ENCODE measurements at regions not wholly inside any gene's neighbourhood (a gene's known extent, or its start where the extent isn't known, plus 50 kb on each side); places are given as distances from the start of the nearest gene placed in this dataset.

DNA sequence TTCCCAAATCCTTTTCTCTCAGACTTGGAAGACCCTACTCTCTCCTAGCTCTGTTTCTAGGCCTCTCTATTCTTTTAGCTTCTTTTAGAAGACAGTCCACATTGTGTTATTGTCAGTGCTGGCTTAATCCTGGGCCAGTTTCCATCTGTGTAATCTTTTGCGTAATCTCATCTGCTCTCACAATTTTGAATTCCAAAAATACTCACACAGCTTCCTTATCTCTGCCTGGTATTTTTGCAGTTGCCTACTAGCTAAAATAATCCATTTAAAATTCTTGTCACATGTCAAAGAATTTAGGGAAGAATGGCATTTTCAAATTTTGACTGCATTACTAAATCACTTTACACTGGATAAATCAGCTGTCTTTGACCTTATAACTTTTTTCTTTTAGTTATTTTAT, 200.6 kb upstream of the MEX3C start:
- no peak for DNase-seq
- Mint-ChIP-seq H3K27ac (no peak overlapping the region), H3K4me3 (no peak overlapping the region), H3K4me1 (ENCODE audit: low read depth) (no peaks in the 10 kb centered on the region), H3K36me3 (ENCODE audit: low read depth) (no peaks in the 10 kb centered on the region), H3K9me3 (peaks cover 34% of the 10 kb centered on the region), H3K27me3 (ENCODE audit: insufficient read depth) (peaks cover 1% of the 10 kb centered on the region; the same call in 1 of the 2 replicates)
- TF ChIP-seq, protein P1, sequence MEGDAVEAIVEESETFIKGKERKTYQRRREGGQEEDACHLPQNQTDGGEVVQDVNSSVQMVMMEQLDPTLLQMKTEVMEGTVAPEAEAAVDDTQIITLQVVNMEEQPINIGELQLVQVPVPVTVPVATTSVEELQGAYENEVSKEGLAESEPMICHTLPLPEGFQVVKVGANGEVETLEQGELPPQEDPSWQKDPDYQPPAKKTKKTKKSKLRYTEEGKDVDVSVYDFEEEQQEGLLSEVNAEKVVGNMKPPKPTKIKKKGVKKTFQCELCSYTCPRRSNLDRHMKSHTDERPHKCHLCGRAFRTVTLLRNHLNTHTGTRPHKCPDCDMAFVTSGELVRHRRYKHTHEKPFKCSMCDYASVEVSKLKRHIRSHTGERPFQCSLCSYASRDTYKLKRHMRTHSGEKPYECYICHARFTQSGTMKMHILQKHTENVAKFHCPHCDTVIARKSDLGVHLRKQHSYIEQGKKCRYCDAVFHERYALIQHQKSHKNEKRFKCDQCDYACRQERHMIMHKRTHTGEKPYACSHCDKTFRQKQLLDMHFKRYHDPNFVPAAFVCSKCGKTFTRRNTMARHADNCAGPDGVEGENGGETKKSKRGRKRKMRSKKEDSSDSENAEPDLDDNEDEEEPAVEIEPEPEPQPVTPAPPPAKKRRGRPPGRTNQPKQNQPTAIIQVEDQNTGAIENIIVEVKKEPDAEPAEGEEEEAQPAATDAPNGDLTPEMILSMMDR (IDR thresholded peaks at IDR 0.05): no peak

DNA sequence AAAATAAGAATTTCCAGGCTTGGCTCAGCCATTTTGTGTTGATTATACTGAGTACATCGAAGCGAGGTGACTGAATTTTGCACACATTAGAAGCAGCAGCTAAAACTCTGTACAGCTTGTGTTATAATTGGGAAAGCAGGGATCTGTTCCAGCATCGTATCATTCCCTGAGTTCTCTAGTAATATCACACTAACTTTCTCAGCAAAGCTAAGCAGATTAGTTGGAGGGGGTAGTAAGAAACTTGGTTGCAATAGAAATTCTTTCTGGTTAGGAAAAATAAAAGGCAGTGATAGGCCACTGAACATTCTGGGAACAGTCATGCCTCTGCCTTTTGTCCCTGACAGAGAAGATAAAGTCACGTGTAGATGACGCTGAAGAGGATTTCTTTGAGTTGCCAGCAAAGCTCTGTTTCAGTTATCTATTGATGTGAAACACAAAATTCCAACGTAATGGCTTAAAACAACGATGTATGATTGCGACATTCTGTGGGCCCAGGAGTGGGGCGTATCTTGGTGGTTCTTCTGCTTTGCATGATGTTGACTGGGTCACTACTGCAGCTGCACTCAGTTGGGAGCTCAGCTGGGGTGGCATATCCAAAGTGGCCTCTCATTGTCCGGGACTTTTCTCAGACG, 202.1 kb upstream of the MEX3C start:
- no peaks in the 10 kb centered on the region for H3K4me1 Mint-ChIP-seq (ENCODE audit: low read depth)
- no peaks in the 10 kb centered on the region for H3K36me3 Mint-ChIP-seq (ENCODE audit: low read depth)
- no peak for DNase-seq
- no peaks in the 10 kb centered on the region; the same call in 1 of the 2 replicates for H3K27me3 Mint-ChIP-seq (ENCODE audit: insufficient read depth)
- no peak overlapping the region for H3K4me3 Mint-ChIP-seq
- H3K27ac Mint-ChIP-seq: no peak overlapping the region
- H3K9me3 Mint-ChIP-seq: peaks cover 37% of the 10 kb centered on the region
- TF ChIP-seq, protein P1 (IDR thresholded peaks at IDR 0.05): no peak

DNA sequence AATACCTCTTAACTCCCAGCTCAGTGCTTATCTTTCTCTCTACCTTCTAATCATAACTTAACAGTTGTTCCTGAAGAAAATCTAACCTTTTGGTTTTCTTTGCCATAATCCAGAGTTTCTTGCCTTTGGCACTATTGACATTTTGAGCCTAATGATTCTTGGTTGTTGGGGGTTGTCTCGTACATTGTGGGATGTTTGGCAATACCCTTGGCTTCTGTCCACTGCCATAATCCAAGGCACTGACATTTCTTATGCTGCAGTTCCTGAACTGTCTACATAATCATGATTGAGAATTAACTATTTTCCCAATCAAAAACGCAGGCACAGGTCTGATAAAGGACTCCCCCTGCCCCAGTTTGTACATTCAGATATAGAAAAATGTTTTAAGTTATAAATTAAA, 203.2 kb upstream of the MEX3C start:
- TF ChIP-seq, protein P1 (IDR thresholded peaks at IDR 0.05): no peak
- no peak overlapping the region for H3K4me3 Mint-ChIP-seq

DNA sequence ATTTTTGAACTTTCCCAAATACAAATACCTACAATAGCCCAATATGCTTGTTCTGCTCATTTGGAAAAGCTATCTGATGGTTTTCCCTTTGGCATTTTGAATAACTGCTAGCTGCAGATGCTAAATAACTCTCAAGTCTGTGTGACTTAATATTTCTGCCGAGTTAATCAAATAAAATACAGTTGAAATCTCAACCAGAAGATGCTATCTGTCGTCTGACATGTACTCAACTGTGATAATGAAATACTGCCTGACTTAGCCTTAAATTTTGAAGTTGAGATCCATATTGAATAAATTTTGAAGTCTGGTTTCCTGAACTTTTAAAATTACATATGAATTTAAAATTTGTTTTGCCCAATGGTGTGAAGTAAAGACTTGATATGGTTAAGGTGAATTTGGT, 204.4 kb upstream of the MEX3C start:
- DNase-seq: no peak
- H3K27me3 Mint-ChIP-seq (ENCODE audit: insufficient read depth): no peaks in the 10 kb centered on the region; the same call in 1 of the 2 replicates
- no peaks in the 10 kb centered on the region for H3K4me1 Mint-ChIP-seq (ENCODE audit: low read depth)

More for the DNA sequence above, 203.2 kb upstream of the MEX3C start:
- no peaks in the 10 kb centered on the region; the same call in 1 of the 2 replicates for H3K27me3 Mint-ChIP-seq (ENCODE audit: insufficient read depth)
- no peak for DNase-seq
- no peaks in the 10 kb centered on the region for H3K36me3 Mint-ChIP-seq (ENCODE audit: low read depth)
- H3K4me1 Mint-ChIP-seq (ENCODE audit: low read depth): no peaks in the 10 kb centered on the region
- H3K27ac Mint-ChIP-seq: no peak overlapping the region
- peaks cover 36% of the 10 kb centered on the region for H3K9me3 Mint-ChIP-seq

DNA sequence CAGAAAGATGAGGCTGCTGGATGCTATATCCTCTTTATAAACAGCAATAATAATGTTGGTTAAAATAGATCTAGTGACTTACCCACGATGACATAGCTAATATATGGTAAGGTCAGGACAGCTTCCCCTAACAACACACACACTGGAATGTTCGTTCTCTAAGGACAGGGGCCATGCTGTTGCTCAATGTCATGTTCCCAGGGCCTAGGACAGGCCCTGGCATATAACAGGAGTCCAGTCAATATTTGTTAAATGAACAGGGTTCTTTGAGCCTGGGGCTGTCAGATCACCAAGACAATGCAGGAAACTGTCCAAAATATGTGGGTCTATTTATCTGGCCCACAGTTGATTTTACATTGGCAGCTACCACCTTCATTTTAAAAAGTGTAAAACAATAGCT, 207.1 kb upstream of the MEX3C start:
- H3K4me3 Mint-ChIP-seq: no peak overlapping the region
- H3K9me3 Mint-ChIP-seq: peaks cover 47% of the 10 kb centered on the region
- H3K36me3 Mint-ChIP-seq (ENCODE audit: low read depth): no peaks in the 10 kb centered on the region
- TF ChIP-seq, protein P1 (IDR thresholded peaks at IDR 0.05): no peak
- no peak overlapping the region for H3K27ac Mint-ChIP-seq
- no peaks in the 10 kb centered on the region for H3K4me1 Mint-ChIP-seq (ENCODE audit: low read depth)
- no peaks in the 10 kb centered on the region; the same call in none of the 2 replicates for H3K27me3 Mint-ChIP-seq (ENCODE audit: insufficient read depth)
- no peak for DNase-seq

More for the DNA sequence above, 204.4 kb upstream of the MEX3C start:
- peaks cover 34% of the 10 kb centered on the region for H3K9me3 Mint-ChIP-seq
- H3K4me3 Mint-ChIP-seq: no peak overlapping the region
- TF ChIP-seq, protein P1 (IDR thresholded peaks at IDR 0.05): no peak
- H3K27ac Mint-ChIP-seq: no peak overlapping the region
- no peaks in the 10 kb centered on the region for H3K36me3 Mint-ChIP-seq (ENCODE audit: low read depth)

Measured in HFFc6 (cell line).